Stimulated activated CD4-positive, alpha-beta T cell treated with anti-CD3 and anti-CD28 coated beads, Interleukin-2, amount 100 ng/mL, for 48 hours (primary cell): ENCODE measurements at regions not wholly inside any gene's neighbourhood (a gene's known extent, or its start where the extent isn't known, plus 50 kb on each side); places are given as distances from the start of the nearest gene placed in this dataset.
"Not testable (repeated sequence)": the region's sequence is repeated elsewhere in the genome, so short reads cannot be mapped to it uniquely, and the experiment has no call there.

Source experiments
- DNase-seq, 2 donors: peaks; one replicate each; pipeline ENCODE4 v3.0.0-alpha.2; 2020

- no peak for DNase-seq
These were observed 121.3 kb upstream of the JADE1 start for GRCh38 chr4:128688033-128688721.

- no peak for DNase-seq
These were observed 122.7 kb upstream of the JADE1 start for GRCh38 chr4:128686810-128687209.

GRCh38 chr4:128686032-128686465 is 123.5 kb upstream of the JADE1 start:
- no peak for DNase-seq

- no peak for DNase-seq
These were observed 125.5 kb upstream of the JADE1 start for GRCh38 chr4:128684016-128684415.

- DNase-seq = no peak
These were observed 126.4 kb upstream of the JADE1 start for GRCh38 chr4:128682942-128683666.

GRCh38 chr4:128676095-128676494 is 133.4 kb upstream of the JADE1 start:
- DNase-seq = no peak

- DNase-seq = no peak
These were observed 134.4 kb upstream of the JADE1 start for GRCh38 chr4:128675083-128675482.

GRCh38 chr4:128673159-128673558 is 136.3 kb upstream of the JADE1 start:
- DNase-seq = not testable (repeated sequence)

- not testable (repeated sequence) for DNase-seq
These were observed 136.9 kb upstream of the JADE1 start for GRCh38 chr4:128672596-128672995.

- no peak for DNase-seq
These were observed 139.0 kb upstream of the JADE1 start for GRCh38 chr4:128670513-128670912.

GRCh38 chr4:128668566-128668965 is 140.9 kb upstream of the JADE1 start:
- no peak for DNase-seq

- DNase-seq = no peak
These were observed 144.0 kb upstream of the JADE1 start for GRCh38 chr4:128665514-128665913.

GRCh38 chr4:128663325-128663724 is 146.2 kb upstream of the JADE1 start:
- no peak for DNase-seq

- no peak for DNase-seq
These were observed 148.0 kb upstream of the JADE1 start for GRCh38 chr4:128661479-128661878.

GRCh38 chr4:128660361-128661215 is 148.9 kb upstream of the JADE1 start:
- no peak for DNase-seq

- DNase-seq = no peak
These were observed 151.3 kb upstream of the JADE1 start for GRCh38 chr4:128658214-128658631.

GRCh38 chr4:128657638-128658037 is 151.9 kb upstream of the JADE1 start:
- DNase-seq = no peak

- no peak for DNase-seq
These were observed 155.0 kb upstream of the JADE1 start for GRCh38 chr4:128654465-128654864.

GRCh38 chr4:128653527-128654444 is 155.7 kb upstream of the JADE1 start:
- no peak for DNase-seq

GRCh38 chr4:128649575-128650205 is 159.8 kb upstream of the JADE1 start:
- DNase-seq = no peak

GRCh38 chr4:128649161-128649560 is 160.3 kb upstream of the JADE1 start:
- no peak for DNase-seq

GRCh38 chr4:128648021-128648420 is 161.5 kb upstream of the JADE1 start:
- DNase-seq = no peak
